Neural crest cell (in vitro differentiated cells): ENCODE measurements at regions not wholly inside any gene's neighbourhood (a gene's known extent, or its start where the extent isn't known, plus 50 kb on each side); places are given as distances from the start of the nearest gene placed in this dataset.
"Not testable (repeated sequence)": the region's sequence is repeated elsewhere in the genome, so short reads cannot be mapped to it uniquely, and the experiment has no call there.

ENCODE experiments used
- DNase-seq: peaks from one replicate; pipeline ENCODE4 v3.0.0; 2021; ENCODE audit warnings: low read depth, mixed read lengths, low spot score
- H3K27ac Mint-ChIP-seq: one replicate; pipeline ENCODE4 v1.8.0; 2021; ENCODE audit warnings: mild to moderate bottlenecking, mixed read lengths; ENCODE audit not compliant: unreplicated experiment
- H3K27me3 Mint-ChIP-seq: 2 replicates; pipeline ENCODE4 v1.8.0; 2021; ENCODE audit warnings: low read depth, mild to moderate bottlenecking, mixed read lengths
- H3K36me3 Mint-ChIP-seq: 2 replicates; pipeline ENCODE4 v1.8.0; 2021; ENCODE audit warnings: low read depth, mild to moderate bottlenecking, mixed read lengths
- H3K4me1 Mint-ChIP-seq: 2 replicates; pipeline ENCODE4 v1.8.0; 2021; ENCODE audit warnings: mixed read lengths
- H3K4me3 Mint-ChIP-seq: one replicate; pipeline ENCODE4 v1.8.0; 2021; ENCODE audit warnings: mild to moderate bottlenecking, mixed read lengths
- H3K9me3 Mint-ChIP-seq: 2 replicates; pipeline ENCODE4 v1.8.0; 2021; ENCODE audit warnings: mixed read lengths
- TF ChIP-seq, protein P1 (sequence below): fragments of 200-600 bp; sonication (generic); conservative IDR thresholded peaks from 2 replicates; pipeline ENCODE4 v1.5.0; 2021; ENCODE audit warnings: antibody characterized with exemption, mild to moderate bottlenecking

DNA sequence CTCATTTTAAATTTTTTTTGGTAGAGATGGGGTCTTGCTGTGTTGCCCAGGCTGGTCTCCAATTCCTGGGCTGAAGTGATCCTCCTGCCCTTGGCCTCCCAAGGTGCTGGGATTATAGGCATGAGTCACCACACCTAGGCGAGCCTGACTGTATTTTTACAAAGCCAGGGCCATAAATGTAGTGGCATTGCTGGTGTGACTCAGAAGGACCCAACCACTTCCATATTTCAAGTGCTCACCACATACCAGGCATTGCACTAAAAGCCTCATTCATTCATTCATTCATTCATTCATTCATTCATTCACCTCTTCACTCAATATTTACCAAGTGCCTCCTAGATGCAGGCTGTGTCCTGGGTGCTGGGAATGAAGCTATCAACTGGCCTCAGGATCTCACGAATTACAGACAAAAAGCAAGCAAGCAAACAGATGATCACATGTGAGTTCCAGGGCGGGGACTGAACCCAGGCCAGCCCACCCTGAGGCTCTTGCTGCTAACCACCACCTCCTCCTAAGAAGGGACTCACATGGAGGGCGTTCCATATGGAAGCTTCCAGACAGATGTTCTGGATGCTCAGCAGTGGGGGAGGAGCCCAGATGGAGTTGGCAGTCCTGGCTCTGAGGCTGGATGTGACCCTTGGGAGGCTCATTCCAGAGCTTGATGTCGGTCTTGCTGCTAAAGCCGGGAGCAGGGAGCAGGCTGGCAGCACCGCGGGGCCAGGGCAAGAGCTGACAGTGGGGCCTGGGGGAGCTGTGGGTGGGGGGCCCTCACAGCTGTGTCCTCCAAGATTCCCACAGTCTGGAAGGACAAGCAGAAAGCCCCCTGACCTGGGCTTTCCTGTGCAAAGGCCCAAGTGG, 158.8 kb downstream of the CTTN start:
- Mint-ChIP-seq H3K9me3 (no peaks in the 10 kb centered on the region), H3K27me3 (no peaks in the 10 kb centered on the region), H3K36me3 (no peaks in the 10 kb centered on the region), H3K27ac (no peak overlapping the region), H3K4me3 (no peak overlapping the region), H3K4me1 (peaks cover 43% of the 10 kb centered on the region)
- no peak for DNase-seq
- TF ChIP-seq, protein P1, sequence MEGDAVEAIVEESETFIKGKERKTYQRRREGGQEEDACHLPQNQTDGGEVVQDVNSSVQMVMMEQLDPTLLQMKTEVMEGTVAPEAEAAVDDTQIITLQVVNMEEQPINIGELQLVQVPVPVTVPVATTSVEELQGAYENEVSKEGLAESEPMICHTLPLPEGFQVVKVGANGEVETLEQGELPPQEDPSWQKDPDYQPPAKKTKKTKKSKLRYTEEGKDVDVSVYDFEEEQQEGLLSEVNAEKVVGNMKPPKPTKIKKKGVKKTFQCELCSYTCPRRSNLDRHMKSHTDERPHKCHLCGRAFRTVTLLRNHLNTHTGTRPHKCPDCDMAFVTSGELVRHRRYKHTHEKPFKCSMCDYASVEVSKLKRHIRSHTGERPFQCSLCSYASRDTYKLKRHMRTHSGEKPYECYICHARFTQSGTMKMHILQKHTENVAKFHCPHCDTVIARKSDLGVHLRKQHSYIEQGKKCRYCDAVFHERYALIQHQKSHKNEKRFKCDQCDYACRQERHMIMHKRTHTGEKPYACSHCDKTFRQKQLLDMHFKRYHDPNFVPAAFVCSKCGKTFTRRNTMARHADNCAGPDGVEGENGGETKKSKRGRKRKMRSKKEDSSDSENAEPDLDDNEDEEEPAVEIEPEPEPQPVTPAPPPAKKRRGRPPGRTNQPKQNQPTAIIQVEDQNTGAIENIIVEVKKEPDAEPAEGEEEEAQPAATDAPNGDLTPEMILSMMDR, result no peak

- no peak overlapping the region for H3K27ac Mint-ChIP-seq
- H3K4me1 Mint-ChIP-seq, result peaks cover 40% of the 10 kb centered on the region
- no peaks in the 10 kb centered on the region for H3K9me3 Mint-ChIP-seq
- TF ChIP-seq, protein P1, result no peak
- H3K36me3 Mint-ChIP-seq, result no peaks in the 10 kb centered on the region
- H3K4me3 Mint-ChIP-seq, result no peak overlapping the region
- no peaks in the 10 kb centered on the region for H3K27me3 Mint-ChIP-seq
- DNase-seq, result no peak
Observed at GRCh38 chr11:70557742-70558485, 159.6 kb downstream of the CTTN start.

GRCh38 chr11:70558681-70559080, 160.4 kb downstream of the CTTN start:
- no peak for DNase-seq
- TF ChIP-seq, protein P1, result no peak
- Mint-ChIP-seq H3K9me3 (no peaks in the 10 kb centered on the region), H3K27me3 (no peaks in the 10 kb centered on the region), H3K4me3 (no peak overlapping the region), H3K27ac (peak overlapping the region; percentile 48), H3K36me3 (no peaks in the 10 kb centered on the region), H3K4me1 (peaks cover 32% of the 10 kb centered on the region)

GRCh38 chr11:70559516-70559915, 161.2 kb downstream of the CTTN start:
- Mint-ChIP-seq H3K4me3 (no peak overlapping the region), H3K27ac (no peak overlapping the region), H3K4me1 (peaks cover 24% of the 10 kb centered on the region), H3K27me3 (no peaks in the 10 kb centered on the region), H3K9me3 (no peaks in the 10 kb centered on the region), H3K36me3 (no peaks in the 10 kb centered on the region)
- TF ChIP-seq, protein P1, result no peak
- DNase-seq, result no peak

DNA sequence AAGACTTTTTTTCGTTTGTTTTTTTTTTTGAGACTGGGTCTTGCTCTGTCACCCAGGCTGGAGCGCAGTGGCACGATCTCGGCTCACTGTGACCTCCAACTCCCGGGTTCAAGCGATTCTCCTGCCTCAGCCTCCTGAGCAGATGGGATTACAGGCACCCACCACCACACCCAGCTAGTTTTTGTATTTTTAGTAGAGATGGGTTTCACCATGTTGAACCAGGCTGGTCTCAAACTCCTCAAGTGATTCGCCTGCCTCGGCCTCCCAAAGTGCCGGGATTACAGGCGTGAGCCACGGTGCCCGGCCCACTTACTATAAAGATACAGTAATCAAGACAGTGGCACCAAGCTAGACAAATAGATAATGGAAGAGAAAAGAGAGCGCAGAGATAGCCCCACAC, 162.3 kb downstream of the CTTN start:
- peaks cover 13% of the 10 kb centered on the region for H3K4me1 Mint-ChIP-seq
- not testable (repeated sequence) for H3K27ac Mint-ChIP-seq, DNase-seq, H3K9me3 Mint-ChIP-seq, H3K4me3 Mint-ChIP-seq, H3K36me3 Mint-ChIP-seq, H3K27me3 Mint-ChIP-seq
